ENCODE measurements at regions not wholly inside any gene's neighbourhood (a gene's known extent, or its start where the extent isn't known, plus 50 kb on each side); places are given as distances from the start of the nearest gene placed in this dataset.
"Not testable (repeated sequence)": the region's sequence is repeated elsewhere in the genome, so short reads cannot be mapped to it uniquely, and the experiment has no call there.

GRCh38 chr14:71783786-71784185, 148.4 kb upstream of the RGS6 start:
- in situ Hi-C loops (cut with MboI; ENCODE audit: low pct_unique_long_range_greater_than_20kb in 2 of 9, low sequenced_read_pairs in 9 of 9, unreplicated experiment in 9 of 9) = no loop called here
- Histone ChIP-seq H3K4me1 (replicated peaks in 1 of 2) (no peaks in the 10 kb centered on the region), H3K27ac (no peak overlapping the region), H3K4me3 (no peak overlapping the region)
- WGBS, 10 experiments = 20 to 82% (median 67%) methylated on average over 1 to 4 of the region's 4 CpGs; no CpG with 5 or more reads in 1 of the 10 experiments
- peak in 3 of 8 experiments; percentile 17 to 48 (median 18) for ATAC-seq (replicated peaks in 6 of 8)

DNA sequence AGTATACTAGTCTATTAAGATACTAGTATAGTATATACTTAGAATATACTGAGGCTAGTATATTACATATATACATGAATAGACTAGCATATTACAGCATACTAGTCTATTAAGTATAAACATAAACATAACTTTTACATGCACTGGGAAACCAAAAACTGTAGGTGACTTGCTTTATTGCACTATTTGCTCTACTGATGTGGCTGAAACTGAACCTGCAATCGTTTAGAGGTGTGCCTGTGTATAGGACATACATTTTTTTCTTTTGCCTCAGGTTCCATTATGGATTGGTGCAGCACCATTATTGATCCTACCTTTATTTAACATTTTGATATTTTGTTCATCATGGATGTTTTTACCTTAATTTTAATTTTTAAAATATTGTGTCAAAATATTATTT, 143.2 kb upstream of the RGS6 start:
- in situ Hi-C loops (cut with MboI; ENCODE audit: low pct_unique_long_range_greater_than_20kb in 2 of 9, low sequenced_read_pairs in 9 of 9, unreplicated experiment in 9 of 9) = no loop called here
- WGBS, 10 experiments = 0 to 100% (median 54%) methylated on average over 1 of the region's 1 CpG; no CpG with 5 or more reads in 4 of the 10 experiments
- Histone ChIP-seq H3K4me3 (no peak overlapping the region), H3K27ac (no peak overlapping the region), H3K4me1 (replicated peaks in 1 of 2) (no peaks in the 10 kb centered on the region)
- no peak for ATAC-seq (replicated peaks in 6 of 8)

DNA sequence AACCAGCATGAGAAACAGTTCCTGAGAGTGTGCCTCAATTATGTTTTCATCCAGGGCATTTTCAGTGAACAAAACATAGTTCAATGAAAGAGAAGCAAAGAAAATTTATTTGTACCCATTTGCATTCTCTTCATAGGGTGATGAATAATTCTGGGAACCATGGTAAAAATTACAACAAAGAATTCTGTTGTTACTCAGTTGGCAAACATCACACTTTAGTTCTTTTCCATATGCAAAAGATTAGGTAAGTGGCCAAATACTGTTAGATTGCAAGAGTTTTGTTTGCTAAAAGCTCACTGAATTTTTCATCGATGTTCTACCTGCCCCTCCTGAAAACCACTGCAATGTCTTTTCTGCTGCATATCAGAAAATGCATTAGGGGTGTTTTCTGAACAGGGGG, 132.4 kb upstream of the RGS6 start:
- Histone ChIP-seq H3K4me3 (no peak overlapping the region), H3K27ac (no peak overlapping the region), H3K4me1 (replicated peaks in 1 of 2) (no peaks in the 10 kb centered on the region)
- ATAC-seq (replicated peaks in 6 of 8) = peak in 4 of 8 experiments; percentile 21 to 53 (median 38)
- in situ Hi-C loops (cut with MboI; ENCODE audit: low pct_unique_long_range_greater_than_20kb in 2 of 9, low sequenced_read_pairs in 9 of 9, unreplicated experiment in 9 of 9) = no loop called here
- WGBS, 10 experiments = 0 to 80% (median 58%) methylated on average over 1 of the region's 1 CpG; no CpG with 5 or more reads in 2 of the 10 experiments

GRCh38 chr14:71800878-71801277, 131.4 kb upstream of the RGS6 start:
- Histone ChIP-seq H3K4me3 (no peak overlapping the region), H3K27ac (no peak overlapping the region), H3K4me1 (replicated peaks in 1 of 2) (no peaks in the 10 kb centered on the region)
- in situ Hi-C loops (cut with MboI; ENCODE audit: low pct_unique_long_range_greater_than_20kb in 2 of 9, low sequenced_read_pairs in 9 of 9, unreplicated experiment in 9 of 9) = no loop called here
- ATAC-seq (replicated peaks in 6 of 8) = no peak
- 50 to 100% (median 80%) methylated on average over 2 to 4 of the region's 4 CpGs; no CpG with 5 or more reads in 4 of the 10 experiments for WGBS, 10 experiments

DNA sequence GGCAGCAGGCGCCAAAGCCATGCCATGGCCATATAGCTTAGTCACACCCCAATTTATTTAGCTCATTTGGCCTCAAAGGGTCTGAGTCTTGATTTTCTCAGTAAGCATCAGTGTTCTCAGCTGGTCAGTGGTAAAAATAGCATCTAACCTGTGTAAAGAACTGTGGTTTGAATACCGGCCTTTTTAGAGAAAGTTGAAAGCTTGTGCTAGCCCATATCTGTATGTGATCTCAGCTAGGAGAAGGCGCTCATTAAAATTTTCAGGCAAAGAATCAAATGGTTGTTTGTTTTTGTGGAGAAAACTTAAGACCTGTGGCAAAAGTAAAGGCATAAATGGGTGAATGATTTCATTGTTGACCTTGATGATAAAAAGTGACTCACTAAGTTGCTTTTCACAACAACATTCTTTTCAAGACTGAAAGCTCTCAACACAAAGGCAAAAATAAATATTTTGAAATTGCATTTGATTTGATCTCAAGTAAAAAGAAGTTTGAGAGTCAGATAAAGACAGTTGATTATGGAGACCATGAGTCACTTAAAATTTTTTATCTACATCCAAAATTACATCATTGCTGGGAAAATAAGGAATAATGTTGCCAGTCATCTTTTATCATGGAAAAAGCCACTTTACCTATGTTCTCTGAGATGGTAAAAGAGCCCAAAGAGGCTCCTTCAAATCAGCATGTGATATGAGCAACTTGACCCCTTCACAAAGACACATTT, 128.5 kb upstream of the RGS6 start:
- no peak overlapping the region for H3K27ac ChIP-seq
- ATAC-seq (replicated peaks in 6 of 8) = no peak
- in situ Hi-C loops (cut with MboI; ENCODE audit: low pct_unique_long_range_greater_than_20kb in 2 of 9, low sequenced_read_pairs in 9 of 9, unreplicated experiment in 9 of 9) = no loop called here
- no peaks in the 10 kb centered on the region for H3K4me1 ChIP-seq (replicated peaks in 1 of 2)
- WGBS, 10 experiments = 0 to 100% (median 84%) methylated on average over 1 to 3 of the region's 3 CpGs; no CpG with 5 or more reads in 2 of the 10 experiments
- H3K4me3 ChIP-seq = no peak overlapping the region

- WGBS, 10 experiments = 40 to 100% (median 86%) methylated on average over 1 to 2 of the region's 2 CpGs; no CpG with 5 or more reads in 6 of the 10 experiments
- H3K4me1 ChIP-seq (replicated peaks in 1 of 2) = no peaks in the 10 kb centered on the region
- in situ Hi-C loops (cut with MboI; ENCODE audit: low pct_unique_long_range_greater_than_20kb in 2 of 9, low sequenced_read_pairs in 9 of 9, unreplicated experiment in 9 of 9) = no loop called here
- no peak for ATAC-seq (replicated peaks in 6 of 8)
- no peak overlapping the region for H3K4me3 ChIP-seq
- H3K27ac ChIP-seq = no peak overlapping the region
Observed at GRCh38 chr14:71804992-71805391, 127.2 kb upstream of the RGS6 start.

GRCh38 chr14:71807049-71807448, 125.2 kb upstream of the RGS6 start:
- H3K4me1 ChIP-seq (replicated peaks in 1 of 2); in situ Hi-C loops (cut with MboI; ENCODE audit: low pct_unique_long_range_greater_than_20kb in 2 of 9, low sequenced_read_pairs in 9 of 9, unreplicated experiment in 9 of 9); H3K27ac ChIP-seq; H3K4me3 ChIP-seq: not testable (repeated sequence)
- ATAC-seq (replicated peaks in 6 of 8) = peak in 3 of 8 experiments; percentile 27 to 79 (median 61)
- 40 to 51% (median 45%) methylated on average over 2 of the region's 4 CpGs; no CpG with 5 or more reads in 7 of the 10 experiments for WGBS, 10 experiments

GRCh38 chr14:71810800-71811199, 121.4 kb upstream of the RGS6 start:
- H3K4me1 ChIP-seq (replicated peaks in 1 of 2); H3K4me3 ChIP-seq; in situ Hi-C loops (cut with MboI; ENCODE audit: low pct_unique_long_range_greater_than_20kb in 2 of 9, low sequenced_read_pairs in 9 of 9, unreplicated experiment in 9 of 9); ATAC-seq (replicated peaks in 6 of 8); H3K27ac ChIP-seq: not testable (repeated sequence)
- 40 to 100% (median 69%) methylated on average over 1 to 4 of the region's 4 CpGs; no CpG with 5 or more reads in 2 of the 10 experiments for WGBS, 10 experiments

- WGBS, 10 experiments = 10 to 100% (median 71%) methylated on average over 1 to 3 of the region's 4 CpGs; no CpG with 5 or more reads in 6 of the 10 experiments
- Histone ChIP-seq H3K4me1 (replicated peaks in 1 of 2) (no peaks in the 10 kb centered on the region), H3K27ac (no peak overlapping the region), H3K4me3 (no peak overlapping the region)
- in situ Hi-C loops (cut with MboI; ENCODE audit: low pct_unique_long_range_greater_than_20kb in 2 of 9, low sequenced_read_pairs in 9 of 9, unreplicated experiment in 9 of 9) = no loop called here
- no peak for ATAC-seq (replicated peaks in 6 of 8)
Observed at GRCh38 chr14:71812693-71813092, 119.5 kb upstream of the RGS6 start.

- in situ Hi-C loops (cut with MboI; ENCODE audit: low pct_unique_long_range_greater_than_20kb in 2 of 9, low sequenced_read_pairs in 9 of 9, unreplicated experiment in 9 of 9) = no loop called here
- ATAC-seq (replicated peaks in 6 of 8) = no peak
- Histone ChIP-seq H3K27ac (no peak overlapping the region), H3K4me3 (no peak overlapping the region), H3K4me1 (replicated peaks in 1 of 2) (no peaks in the 10 kb centered on the region)
- 11 to 100% (median 74%) methylated on average over 1 to 4 of the region's 4 CpGs; no CpG with 5 or more reads in 1 of the 10 experiments for WGBS, 10 experiments
Observed at GRCh38 chr14:71815110-71815509, 117.1 kb upstream of the RGS6 start.

DNA sequence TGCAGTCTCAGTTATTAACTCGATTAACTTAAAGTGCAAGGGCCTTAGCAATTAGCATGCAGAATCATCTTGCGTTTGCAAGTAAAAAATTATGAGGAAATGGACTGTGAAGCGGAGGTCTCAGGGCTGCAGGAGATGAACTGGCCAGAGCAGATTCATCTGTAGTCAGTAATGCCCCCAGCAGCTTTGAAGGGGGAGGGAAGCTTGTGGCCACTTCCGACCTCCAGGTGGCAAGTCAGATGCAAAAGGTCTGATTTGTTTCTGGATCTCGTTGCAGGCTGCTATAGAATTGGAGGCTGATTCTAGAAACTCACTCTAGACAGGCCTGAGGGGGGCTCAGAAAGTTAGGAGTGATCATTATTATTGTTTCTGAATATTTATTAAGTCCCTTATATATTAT, 107.4 kb upstream of the RGS6 start:
- no peaks in the 10 kb centered on the region for H3K4me1 ChIP-seq (replicated peaks in 1 of 2)
- no peak for ATAC-seq (replicated peaks in 6 of 8)
- H3K4me3 ChIP-seq = no peak overlapping the region
- H3K27ac ChIP-seq = no peak overlapping the region
- in situ Hi-C loops (cut with MboI; ENCODE audit: low pct_unique_long_range_greater_than_20kb in 2 of 9, low sequenced_read_pairs in 9 of 9, unreplicated experiment in 9 of 9) = no loop called here
- WGBS, 10 experiments = 7 to 100% (median 62%) methylated on average over 1 to 5 of the region's 5 CpGs

- no peaks in the 10 kb centered on the region for H3K4me1 ChIP-seq (replicated peaks in 1 of 2)
- H3K4me3 ChIP-seq = no peak overlapping the region
- WGBS, 10 experiments = 4 to 100% (median 80%) methylated on average over 1 to 3 of the region's 3 CpGs; no CpG with 5 or more reads in 1 of the 10 experiments
- in situ Hi-C loops (cut with MboI; ENCODE audit: low pct_unique_long_range_greater_than_20kb in 2 of 9, low sequenced_read_pairs in 9 of 9, unreplicated experiment in 9 of 9) = no loop called here
- peak in 2 of 8 experiments; percentile 41 to 91 for ATAC-seq (replicated peaks in 6 of 8)
- H3K27ac ChIP-seq = no peak overlapping the region
Observed at GRCh38 chr14:71833476-71833875, 98.8 kb upstream of the RGS6 start.

DNA sequence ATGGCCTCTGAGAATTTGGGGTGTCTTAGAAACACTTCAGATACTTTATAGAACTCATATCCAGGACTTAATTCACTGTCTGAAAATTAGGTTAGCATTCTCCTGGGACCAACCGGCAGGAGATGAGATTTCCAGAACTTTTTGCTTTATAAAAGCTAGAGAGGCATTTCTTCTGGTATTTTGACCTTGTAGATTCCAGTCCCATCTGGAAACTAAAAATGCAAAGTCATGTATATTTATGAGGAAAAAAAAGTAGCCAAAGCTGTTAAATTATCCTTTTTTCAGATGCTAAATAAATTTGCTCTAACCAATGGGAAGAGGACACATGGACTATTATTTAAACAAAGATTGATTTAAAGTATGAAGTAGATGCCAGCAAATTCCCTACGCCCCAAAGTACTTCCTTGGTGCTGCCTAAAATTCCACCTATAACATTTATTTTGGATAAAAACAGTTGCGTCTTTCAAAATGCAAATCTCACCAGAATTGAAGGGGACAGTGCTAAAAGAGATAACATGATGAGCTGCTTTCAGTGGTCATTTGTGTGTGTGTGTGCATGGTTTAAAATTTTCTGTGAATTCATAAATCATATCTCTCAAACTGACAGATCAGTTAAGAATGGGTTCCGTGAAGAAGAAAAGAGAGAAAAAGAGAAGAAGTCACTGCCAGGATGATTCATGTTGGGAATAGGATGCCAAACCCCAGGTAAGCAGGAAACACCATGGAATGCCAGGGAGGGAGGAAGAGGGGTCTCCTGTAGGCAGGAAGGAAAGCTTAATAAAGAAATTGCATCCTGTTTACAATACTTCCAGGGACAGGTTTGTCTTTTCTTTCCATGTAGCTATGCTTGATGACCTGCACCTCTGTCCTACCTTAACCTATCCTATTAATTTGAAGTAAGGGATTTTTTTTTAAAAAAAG, 97.7 kb upstream of the RGS6 start:
- no peaks in the 10 kb centered on the region for H3K4me1 ChIP-seq (replicated peaks in 1 of 2)
- no peak overlapping the region for H3K27ac ChIP-seq
- 39 to 100% (median 91%) methylated on average over 1 to 4 of the region's 4 CpGs for WGBS, 10 experiments
- no peak for ATAC-seq (replicated peaks in 6 of 8)
- in situ Hi-C loops (cut with MboI; ENCODE audit: low pct_unique_long_range_greater_than_20kb in 2 of 9, low sequenced_read_pairs in 9 of 9, unreplicated experiment in 9 of 9) = no loop called here
- no peak overlapping the region for H3K4me3 ChIP-seq

Data from motor neuron (in vitro differentiated cells).